GM20431 (cell line): ENCODE measurements at regions not wholly inside any gene's neighbourhood (a gene's known extent, or its start where the extent isn't known, plus 50 kb on each side); places are given as distances from the start of the nearest gene placed in this dataset.
"Not testable (repeated sequence)": the region's sequence is repeated elsewhere in the genome, so short reads cannot be mapped to it uniquely, and the experiment has no call there.

Source experiments
- in situ Hi-C: fragments of 300-500 bp; cut with MseI, MboI; formaldehyde crosslinking; loops from one replicate; pipeline ENCODE4 v1.15.0; 2020; ENCODE audit warnings: low sequenced_read_pairs; ENCODE audit not compliant: unreplicated experiment

DNA sequence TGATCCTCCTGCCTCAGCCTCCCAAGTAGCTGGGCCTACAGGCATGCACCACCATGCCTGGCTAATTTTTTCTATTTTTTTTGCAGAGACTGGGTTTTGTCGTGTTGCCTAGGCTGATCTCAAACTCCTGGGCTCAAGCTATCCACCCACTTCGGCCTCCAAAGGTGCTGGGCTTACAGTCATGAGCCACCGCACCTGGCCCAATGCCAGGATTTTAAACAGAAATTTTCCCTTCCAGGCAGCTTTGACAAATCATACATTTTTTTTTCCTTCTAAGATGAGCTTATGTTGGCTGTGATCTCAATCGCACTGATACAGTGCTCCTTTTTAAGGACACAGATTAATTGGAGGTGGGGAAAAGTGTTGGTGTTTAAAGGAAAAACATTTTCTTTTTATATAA lies 73.2 kb upstream of the CD2AP start:
- in situ Hi-C loops = loop anchor here (25.0 kb wide), 2 partner anchors 208 to 333 kb away; no protein-coding TSS in a partner anchor

DNA sequence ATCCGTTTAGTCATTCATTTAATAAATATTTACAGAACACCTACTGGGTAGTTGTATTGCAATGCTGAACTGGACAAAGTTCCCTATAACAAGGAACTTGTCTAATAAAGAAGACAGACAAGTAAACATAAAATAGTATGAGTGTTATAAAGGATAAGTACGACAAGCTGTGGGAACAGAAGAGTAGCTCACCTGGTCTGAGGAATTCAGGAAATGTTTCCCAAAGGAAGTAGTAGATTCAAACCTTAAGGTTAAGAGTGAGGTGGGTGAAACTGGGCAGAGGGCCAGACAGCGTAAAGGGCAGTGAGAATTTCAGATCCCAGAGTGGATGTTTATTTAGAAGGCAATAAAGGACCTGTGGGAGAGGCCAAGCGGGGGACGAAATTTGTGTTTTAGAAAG lies 72.3 kb upstream of the CD2AP start:
- in situ Hi-C loops = loop anchor here (25.0 kb wide), 2 partner anchors 207 to 332 kb away; no protein-coding TSS in a partner anchor

DNA sequence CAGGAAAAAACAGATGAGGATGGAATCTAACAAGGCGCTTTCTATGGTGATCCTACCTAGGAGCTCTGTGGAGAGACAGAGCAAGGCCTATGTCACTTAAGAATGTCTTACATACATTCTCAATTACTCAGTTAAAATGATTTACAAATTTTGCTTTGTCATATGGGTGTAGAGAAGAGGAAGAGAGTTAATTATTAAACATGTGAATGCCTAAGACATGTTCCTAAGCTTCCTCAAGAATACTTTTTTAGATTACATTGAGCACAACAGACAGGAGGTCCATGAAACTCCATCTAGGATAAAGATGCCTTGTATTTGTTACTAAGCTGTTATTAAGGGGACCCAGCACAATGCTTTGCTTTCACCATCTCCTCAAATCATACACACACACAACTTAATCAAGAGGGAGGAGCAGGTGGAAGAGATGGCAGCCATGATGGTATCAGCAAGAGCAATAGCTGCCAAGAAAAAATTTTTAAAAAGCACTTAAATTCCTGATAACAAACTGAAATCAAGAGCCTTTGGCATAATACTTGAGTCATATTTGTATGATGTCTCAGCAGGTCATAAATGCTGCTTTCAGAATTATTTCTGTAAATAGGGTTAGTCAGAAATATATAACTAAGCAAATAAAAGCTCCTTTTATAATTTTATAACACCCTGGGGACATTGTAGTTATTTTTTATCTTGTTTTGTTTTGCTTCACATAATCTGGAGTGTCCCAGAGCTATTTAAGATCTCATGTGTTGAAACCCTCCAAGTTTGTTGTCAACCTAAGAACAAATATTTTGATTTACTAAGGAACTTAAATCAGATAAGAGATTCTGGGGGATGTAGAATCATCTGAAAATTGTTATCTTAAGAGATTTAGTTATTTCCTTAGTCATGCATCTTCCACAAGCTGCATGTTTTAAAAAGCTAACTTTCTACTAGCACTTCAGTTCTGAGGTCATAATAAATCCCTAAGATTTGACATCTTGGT lies 70.0 kb upstream of the CD2AP start:
- in situ Hi-C loops = loop anchor here (25.0 kb wide), 2 partner anchors 205 to 330 kb away; no protein-coding TSS in a partner anchor

DNA sequence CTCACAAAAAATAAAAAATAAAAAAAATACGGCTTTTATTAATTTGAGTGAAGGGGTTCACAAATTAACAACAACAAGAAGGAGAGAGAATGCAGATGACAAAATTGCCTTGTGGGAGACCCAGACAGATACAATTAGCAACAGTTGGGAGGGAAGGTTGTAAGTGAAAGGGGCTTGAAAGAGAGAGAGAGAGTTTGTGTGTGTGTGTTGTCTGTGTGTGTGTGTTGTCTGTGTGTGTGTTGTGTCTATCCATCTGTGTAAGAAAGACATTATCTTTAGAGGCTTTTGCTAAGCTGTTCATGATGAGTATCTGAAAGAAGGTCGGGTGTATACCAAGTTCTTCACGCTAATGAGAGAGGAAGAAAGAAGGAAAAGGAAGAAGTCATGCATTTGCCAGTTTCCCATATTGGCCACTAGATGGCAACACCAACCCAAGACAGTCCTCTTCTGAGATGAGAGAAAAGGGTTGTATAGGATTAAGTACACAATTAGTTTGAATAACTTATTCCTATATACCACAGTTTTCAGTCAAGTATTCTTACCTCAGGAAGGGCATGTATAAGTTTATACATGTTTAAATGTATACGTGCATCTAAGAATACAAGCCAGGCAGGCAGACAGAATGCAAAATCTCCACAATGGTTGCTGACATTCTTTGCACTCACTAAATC lies 63.7 kb upstream of the CD2AP start:
- in situ Hi-C loops = loop anchor here (25.0 kb wide), 2 partner anchors 198 to 323 kb away; no protein-coding TSS in a partner anchor

DNA sequence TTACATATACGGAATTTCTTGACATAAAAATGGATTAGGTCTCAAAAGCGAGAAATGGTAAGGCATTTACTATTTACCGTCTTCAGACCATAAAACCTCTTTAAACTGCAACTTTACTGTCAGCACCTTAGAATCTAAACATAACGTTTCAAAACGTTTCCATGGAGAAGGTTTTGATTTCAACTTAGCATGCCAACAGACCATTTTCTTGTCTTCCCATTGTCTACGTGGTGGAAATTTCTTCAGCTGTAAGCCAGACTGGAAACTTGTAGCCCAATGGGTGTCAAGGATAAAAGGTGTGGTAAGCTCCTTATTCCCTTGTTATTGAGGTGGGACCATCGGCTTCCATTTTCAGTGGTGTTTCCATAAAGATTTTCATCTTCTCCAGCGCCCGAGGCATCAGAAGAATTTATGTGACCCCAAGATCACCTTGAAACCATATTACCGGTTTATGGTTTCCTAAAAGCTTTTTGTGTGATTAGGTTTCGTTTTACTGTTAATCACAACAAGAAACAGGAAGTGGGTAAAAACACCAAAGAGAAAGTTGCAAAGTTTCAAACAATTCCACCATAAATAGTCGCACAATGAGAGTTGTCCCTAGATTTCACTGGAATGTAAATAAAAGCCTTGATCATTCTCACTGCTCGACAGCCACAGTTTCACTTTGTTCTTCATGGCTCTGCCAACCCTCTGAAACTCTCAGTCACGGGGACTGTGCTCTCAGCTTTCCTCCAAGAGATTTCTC lies 63.0 kb upstream of the CD2AP start:
- in situ Hi-C loops = loop anchor here (25.0 kb wide), 2 partner anchors 198 to 323 kb away; no protein-coding TSS in a partner anchor

DNA sequence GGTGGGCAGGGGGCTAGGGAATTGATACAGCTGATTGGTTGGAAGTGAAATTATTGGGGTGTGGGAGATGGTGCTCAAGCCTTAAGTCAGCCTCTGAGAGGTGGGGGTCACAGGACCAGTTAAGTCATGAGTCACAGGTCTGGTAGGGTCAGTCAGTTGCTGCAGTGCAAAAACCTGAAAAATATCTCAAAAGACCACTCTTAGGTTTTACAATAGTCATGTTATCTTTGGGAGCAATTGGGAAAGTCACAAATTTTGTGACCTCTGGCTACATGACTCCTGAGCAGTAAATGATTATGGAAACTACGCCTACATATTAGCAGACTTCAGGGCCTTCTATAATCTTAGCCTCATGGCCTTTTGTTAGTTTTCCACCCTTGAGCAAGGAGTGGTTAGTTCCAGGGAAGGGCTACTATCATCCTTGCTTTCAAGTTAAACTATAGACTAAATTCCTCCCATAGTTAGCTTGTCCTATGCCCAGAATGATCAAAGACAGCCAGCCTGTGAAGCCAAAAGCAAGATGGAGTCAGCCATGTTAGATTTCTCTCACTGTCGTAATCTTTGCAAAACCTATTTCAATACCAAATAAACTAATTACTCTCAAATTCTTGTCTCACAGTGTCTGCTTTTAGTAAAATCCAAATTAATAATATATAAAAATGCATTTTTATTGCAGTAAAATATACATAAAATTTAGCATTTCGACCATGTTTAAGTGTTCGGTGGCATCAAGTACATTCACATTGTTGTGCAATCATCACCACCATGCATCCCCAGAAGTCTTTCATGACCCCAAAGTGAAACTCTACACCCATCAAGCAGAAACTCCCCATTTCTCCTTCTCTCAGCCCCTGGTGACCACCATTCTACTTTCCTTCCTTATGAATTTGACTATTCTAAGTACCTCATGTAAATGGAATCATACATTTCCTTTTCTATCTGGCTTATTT lies 60.9 kb upstream of the CD2AP start:
- in situ Hi-C loops = loop anchor here (25.0 kb wide), 2 partner anchors 196 to 321 kb away; no protein-coding TSS in a partner anchor

DNA sequence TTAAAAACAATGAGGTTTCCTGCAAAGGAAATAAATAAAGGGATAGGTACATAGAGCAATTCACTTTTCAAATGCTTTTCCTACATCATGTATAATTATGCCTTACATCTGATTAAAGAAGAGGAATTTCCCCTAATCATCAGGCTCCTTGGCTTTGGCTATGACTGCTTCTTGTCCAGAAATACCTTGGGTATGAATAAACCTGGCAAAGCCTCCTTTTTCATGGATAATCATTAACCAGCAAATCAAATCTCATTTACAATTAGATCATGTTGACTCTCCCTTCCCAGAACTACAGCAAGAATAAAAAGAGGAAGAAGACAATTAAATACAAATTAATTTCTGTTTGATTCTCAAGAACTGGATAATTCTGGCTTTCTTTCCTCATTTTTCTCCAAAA lies 58.0 kb upstream of the CD2AP start:
- in situ Hi-C loops = loop anchor here (25.0 kb wide), 2 partner anchors 193 to 318 kb away; no protein-coding TSS in a partner anchor

DNA sequence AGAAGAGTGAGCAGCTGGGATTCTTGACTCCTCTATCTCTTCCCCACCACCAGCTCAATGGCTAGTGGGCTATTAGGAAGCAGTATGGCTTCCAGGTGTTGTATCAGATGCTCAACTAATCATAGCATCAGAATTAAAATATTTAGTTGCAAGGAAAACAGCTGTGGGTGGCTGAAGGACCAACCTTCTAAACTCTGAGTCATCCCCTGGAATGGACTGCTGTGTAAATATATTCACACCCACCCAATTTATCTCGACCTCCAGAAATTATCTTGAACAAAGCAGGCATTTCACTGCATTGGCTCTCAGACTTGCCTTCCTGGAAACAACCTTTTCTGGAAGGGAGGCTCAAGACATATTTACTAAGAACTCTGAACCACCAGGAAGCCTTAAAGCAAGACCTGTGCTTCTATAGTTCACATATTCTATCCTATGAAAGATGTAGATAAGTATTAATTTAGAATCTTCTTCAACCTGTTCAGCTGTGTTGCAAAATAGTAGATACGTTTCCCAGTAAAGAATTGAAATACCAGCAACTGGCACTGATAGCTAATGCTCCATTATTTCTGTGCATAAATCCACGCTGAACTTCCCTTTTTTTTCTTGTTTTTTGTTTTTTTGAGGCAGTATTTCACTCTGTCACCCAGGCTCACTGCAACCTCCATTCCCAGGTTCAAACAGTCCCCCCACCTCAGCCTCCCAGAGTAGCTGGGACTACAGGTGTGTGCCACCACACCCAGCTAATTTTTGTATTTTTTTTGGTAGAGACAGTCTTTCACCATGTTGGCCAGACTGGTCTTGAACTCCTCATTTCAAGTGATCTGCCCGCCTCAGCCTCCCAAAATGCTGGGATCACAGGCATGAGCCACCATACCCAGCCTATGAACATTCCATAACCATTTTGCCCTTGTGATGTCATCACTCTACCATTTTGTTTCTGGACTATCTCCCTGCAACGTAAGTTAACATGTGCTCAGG lies 56.9 kb upstream of the CD2AP start:
- in situ Hi-C loops = loop anchor here (25.0 kb wide), 2 partner anchors 192 to 317 kb away; no protein-coding TSS in a partner anchor

DNA sequence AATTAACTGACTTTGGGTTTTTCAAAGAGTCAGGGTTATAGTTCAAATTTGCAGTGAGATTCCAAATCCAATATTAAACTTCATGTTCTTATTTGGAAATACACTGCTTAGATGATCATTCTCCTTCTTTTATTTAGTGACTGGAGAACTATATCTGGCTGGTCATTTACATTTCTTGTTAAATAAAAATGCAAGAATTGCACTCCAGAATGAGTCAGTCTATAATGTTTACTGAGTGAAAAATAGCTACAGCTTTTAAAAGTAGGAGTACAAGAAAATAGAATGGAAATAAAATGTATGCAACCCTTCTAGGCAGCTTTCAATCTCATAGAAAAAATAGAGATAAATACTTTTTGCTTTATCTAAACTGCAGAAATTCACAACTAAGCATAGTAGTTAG lies 54.5 kb upstream of the CD2AP start:
- in situ Hi-C loops = loop anchor here (25.0 kb wide), 2 partner anchors 189 to 314 kb away; no protein-coding TSS in a partner anchor

DNA sequence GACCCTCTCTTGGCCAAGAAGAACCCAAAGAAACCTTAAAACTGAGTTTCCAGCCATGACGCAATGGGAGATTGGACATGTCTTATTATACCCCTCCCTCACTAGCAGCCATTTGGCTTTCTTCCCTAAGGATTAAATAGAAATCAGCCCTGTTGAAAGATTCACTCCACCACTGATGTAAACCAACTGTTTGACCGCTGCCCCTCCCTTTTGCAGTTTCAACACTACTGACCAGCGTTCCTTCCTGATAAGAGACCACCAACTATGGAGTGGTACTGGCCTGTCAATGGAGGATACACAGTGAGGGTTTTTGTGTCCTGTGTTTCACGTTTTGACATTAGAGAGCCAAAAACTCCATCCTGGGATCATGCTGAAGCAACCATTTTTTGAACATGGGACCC lies 53.2 kb upstream of the CD2AP start:
- in situ Hi-C loops = loop anchor here (25.0 kb wide), 2 partner anchors 188 to 313 kb away; no protein-coding TSS in a partner anchor

DNA sequence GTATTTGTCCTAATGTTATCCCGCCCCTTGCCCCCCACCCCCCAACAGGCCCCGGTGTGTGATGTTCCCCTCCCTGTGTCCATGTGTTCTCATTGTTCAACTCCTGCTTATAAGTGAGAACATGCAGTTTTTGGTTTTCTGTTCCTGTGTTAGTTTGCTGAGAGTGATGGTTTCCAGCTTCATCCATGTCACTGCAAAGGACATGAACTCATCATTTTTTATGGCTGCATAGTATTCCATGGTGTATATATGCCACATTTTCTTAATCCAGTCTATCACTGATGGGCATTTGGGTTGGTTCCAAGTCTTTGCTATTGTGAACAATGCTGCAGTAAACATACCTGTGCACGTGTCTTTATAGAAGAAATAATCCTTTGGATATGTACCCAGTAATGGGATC lies 51.9 kb upstream of the CD2AP start:
- in situ Hi-C loops = not testable (repeated sequence)

DNA sequence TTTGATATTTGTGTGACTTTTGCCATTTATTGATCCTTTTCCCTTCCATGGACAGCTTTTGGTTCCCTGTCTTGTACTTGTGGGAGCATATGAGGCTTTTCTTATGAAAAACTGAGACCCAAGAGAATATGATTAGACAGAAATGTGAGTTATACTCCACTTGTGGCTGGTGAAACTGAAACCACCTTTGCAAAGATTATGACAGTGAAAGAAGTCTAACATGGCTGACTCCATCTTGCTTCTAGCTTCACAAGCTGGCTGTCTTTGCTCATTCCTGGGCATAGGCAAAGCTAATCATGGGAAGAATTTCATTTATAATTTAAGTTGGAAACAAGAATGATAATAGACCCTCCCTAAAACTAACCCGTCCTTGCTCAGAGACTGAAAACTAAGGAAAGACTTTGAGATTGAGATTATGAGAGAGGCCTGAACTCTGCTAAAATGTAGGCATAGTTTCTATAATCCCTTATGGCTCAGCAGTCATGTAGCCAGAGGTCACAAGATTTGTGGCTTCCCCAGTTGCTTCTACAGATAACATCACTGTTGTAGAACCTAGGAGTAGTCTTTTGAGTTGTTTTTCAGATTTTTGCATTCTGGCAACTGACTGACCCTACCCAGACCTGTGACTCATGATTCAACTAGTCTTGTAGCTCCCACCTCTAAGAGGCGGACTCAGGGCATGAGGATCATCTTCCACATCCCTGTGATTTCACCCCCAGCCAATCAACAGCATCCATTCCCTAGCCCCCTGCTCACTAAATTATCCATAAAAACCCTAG lies 50.9 kb upstream of the CD2AP start:
- in situ Hi-C loops = no loop called here

DNA sequence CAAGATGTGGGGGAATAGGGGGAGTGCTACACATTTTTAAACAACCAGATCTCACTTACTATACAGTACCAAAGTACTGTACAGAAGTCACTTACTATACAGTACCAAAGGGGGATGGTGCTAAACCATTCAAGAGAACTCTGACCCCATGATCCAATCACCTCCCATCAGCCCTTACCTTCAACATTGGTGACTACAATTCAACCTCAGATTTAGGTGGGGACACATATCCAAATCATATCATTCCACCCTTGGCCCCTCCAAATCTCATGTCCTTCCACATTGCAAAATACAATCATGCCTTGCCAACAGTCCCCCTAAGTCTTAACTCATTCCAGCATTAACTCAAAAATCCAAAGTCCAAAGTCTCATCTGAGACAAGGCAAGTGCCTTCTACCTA lies 49.9 kb upstream of the CD2AP start:
- in situ Hi-C loops = no loop called here
